Ovary (tissue), 7 donors: ENCODE measurements at regions not wholly inside any gene's neighbourhood (a gene's known extent, or its start where the extent isn't known, plus 50 kb on each side); places are given as distances from the start of the nearest gene placed in this dataset.

Source experiments
- DNase-seq, 5 donors: peaks; one replicate each; pipeline ENCODE4 v3.0.0-alpha.2; 2019 to 2020
- H3K27ac ChIP-seq, 2 donors: fragments of 200-600 bp; one replicate each; pipeline versions ENCODE4 v1.5.1 to v1.8.0; 2019 to 2022
- H3K27me3 ChIP-seq: fragments of 200-600 bp; one replicate; pipeline ENCODE4 v1.8.0; 2022
- H3K36me3 ChIP-seq: fragments of 200-600 bp; sonication (generic); one replicate; pipeline ENCODE4 v1.5.1; 2019
- H3K4me1 ChIP-seq: one replicate; pipeline ENCODE4 v1.8.1; 2013; ENCODE audit warnings: mild to moderate bottlenecking, moderate library complexity; ENCODE audit not compliant: insufficient read depth
- H3K4me3 ChIP-seq: fragments of 200-600 bp; sonication (generic); one replicate; pipeline ENCODE4 v1.5.1; 2017
- H3K9me3 ChIP-seq, 2 donors: fragments of 200-600 bp in 1 of 2; sonication (generic) in 1 of 2; one replicate each; pipeline versions ENCODE4 v1.5.1 to v1.8.1; 2013 to 2019; ENCODE audit warnings: mild to moderate bottlenecking in 1 of 2, moderate library complexity in 1 of 2
- EP300 ChIP-seq: sonication (generic); formaldehyde crosslinking; IDR thresholded peaks from one replicate; pipeline ENCODE4 v1.6.1; 2017; ENCODE audit warnings: antibody characterized with exemption
- POLR2A ChIP-seq: fragments of 450-650 bp; IDR thresholded peaks from one replicate; pipeline ENCODE4 v1.6.1; 2017; ENCODE audit warnings: antibody characterized with exemption, mild to moderate bottlenecking, moderate library complexity
- WGBS, 3 donors: extraction: QIAGEN DNeasy Blood & Tissue Kit in 1 of 3; methylation state at CpG; one replicate each; pipeline versions ENCODE4 v1.1.5 to v1.1.7; 2013 to 2017; 5-methylcytosine and 5-hydroxymethylcytosine counted together
- intact Hi-C, 4 donors: fragments of 100-400 bp; cut with DNase I; formaldehyde crosslinking; loops; one replicate each; pipeline versions ENCODE4 v1.11.0 to v1.15.1; 2022 to 2023
- TF ChIP-seq, protein P1 (sequence below), 3 donors: fragments of 450-650 bp in 2 of 3; fragments of 200-600 bp in 1 of 3; IDR thresholded peaks; one replicate each; pipeline versions ENCODE4 v1.5.1 to v1.8.0; 2016 to 2022; ENCODE audit warnings: antibody characterized with exemption in 3 of 3, mild to moderate bottlenecking in 1 of 3
- donor health status: DM: no; HTN: no; CAD: no; lungs with moderate emphysema.
- donor health status: DM: no; HTN: no; CAD: no.
- donor health status: Bipolar disorder and iron deficiency.
- donor health status: DM: no; HTN: no; CAD: no.
- donor health status: DM: yes; HTN: yes; CAD: no.

DNA sequence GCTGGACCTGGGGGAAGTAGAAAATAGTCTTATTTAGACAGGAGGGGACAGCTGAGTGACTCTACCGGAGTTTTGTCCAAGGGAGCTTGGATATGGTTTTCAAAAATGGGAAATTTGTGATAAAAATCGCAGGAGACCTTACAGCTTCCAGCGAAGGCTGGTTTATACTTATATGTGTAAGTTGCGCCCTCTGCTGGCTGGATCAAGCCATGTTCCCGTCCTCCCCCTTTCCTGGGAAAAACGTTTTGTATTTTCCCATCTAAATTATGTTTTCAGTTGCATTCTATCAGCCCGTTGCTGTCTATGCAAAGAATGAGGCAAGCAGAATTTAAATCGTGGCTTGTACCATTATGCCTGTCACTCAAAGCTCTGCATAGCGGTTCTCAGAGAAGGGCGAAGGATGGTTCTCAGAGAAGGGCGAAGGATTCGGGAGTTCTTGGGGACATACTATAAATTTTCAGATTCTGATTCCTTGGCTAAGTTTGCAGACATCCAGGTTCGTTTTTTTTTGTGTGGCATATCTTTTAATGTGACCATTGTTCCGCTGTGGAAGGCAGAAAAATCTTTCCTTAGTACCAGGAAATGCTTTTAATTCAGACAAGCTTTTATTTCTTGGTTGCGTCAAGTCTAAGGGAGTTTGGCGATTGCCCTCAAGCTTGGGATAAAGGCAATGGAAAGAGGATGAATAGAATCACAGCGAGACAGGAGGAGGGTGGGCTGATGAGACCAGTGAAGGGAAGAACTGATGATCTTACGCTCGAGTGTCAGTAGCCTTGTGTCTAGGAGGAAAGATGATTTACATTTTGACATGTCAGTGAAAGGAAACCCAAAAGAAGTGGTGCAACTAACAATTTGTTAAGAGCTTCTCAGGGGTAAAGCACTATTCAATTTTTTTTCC, 128.5 kb upstream of the ARX start:
- Histone ChIP-seq H3K4me1 (no peaks in the 10 kb centered on the region), H3K9me3 (no peaks in the 10 kb centered on the region), H3K36me3 (no peaks in the 10 kb centered on the region), H3K27me3 (no peaks in the 10 kb centered on the region), H3K4me3 (no peak overlapping the region), H3K27ac (no peak overlapping the region)
- intact Hi-C loops: loop anchor here (5.0 to 10.0 kb wide), 3 partner anchors 122 to 389 kb away; no protein-coding TSS in a partner anchor
- TF ChIP-seq, protein P1, sequence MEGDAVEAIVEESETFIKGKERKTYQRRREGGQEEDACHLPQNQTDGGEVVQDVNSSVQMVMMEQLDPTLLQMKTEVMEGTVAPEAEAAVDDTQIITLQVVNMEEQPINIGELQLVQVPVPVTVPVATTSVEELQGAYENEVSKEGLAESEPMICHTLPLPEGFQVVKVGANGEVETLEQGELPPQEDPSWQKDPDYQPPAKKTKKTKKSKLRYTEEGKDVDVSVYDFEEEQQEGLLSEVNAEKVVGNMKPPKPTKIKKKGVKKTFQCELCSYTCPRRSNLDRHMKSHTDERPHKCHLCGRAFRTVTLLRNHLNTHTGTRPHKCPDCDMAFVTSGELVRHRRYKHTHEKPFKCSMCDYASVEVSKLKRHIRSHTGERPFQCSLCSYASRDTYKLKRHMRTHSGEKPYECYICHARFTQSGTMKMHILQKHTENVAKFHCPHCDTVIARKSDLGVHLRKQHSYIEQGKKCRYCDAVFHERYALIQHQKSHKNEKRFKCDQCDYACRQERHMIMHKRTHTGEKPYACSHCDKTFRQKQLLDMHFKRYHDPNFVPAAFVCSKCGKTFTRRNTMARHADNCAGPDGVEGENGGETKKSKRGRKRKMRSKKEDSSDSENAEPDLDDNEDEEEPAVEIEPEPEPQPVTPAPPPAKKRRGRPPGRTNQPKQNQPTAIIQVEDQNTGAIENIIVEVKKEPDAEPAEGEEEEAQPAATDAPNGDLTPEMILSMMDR (IDR thresholded peaks at IDR 0.05): peak; percentile 53 to 59 (median 58)
- TF ChIP-seq POLR2A: no peak
- 14 to 22% (median 18%) methylated on average over 19 of the region's 19 CpGs for WGBS, 3 donors
- DNase-seq: peak; percentile 55 to 79 (median 77)

DNA sequence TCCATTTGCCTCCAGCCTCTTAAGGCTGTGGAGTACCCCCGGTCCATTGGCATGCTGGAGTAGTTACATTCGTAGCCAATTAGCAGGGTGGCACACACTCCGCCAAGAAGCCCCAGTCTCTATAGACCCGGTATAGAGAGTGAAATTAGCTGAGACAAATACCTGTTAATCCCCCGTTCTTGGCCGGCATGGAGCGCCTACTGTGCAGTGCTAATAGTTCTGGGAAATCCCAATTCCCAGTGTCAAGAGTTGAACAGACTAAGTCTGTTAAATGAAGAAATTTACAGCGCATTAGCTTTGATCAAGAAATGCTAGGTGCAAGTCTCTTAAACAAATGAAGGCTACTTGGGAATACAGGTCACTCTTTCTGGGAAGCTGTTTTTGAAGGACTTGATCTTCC, 127.8 kb upstream of the ARX start:
- H3K36me3 ChIP-seq: no peaks in the 10 kb centered on the region
- no peak overlapping the region for H3K27ac ChIP-seq
- intact Hi-C loops: loop anchor here (5.0 to 10.0 kb wide), 3 partner anchors 121 to 389 kb away; no protein-coding TSS in a partner anchor
- no peaks in the 10 kb centered on the region for H3K27me3 ChIP-seq
- TF ChIP-seq, protein P1 (IDR thresholded peaks at IDR 0.05): no peak
- TF ChIP-seq POLR2A (no peak), EP300 (no peak)
- DNase-seq: no peak
- no peaks in the 10 kb centered on the region for H3K4me1 ChIP-seq
- no peaks in the 10 kb centered on the region for H3K9me3 ChIP-seq
- H3K4me3 ChIP-seq: no peak overlapping the region
- 69 to 74% (median 69%) methylated on average over 8 of the region's 8 CpGs for WGBS, 3 donors

DNA sequence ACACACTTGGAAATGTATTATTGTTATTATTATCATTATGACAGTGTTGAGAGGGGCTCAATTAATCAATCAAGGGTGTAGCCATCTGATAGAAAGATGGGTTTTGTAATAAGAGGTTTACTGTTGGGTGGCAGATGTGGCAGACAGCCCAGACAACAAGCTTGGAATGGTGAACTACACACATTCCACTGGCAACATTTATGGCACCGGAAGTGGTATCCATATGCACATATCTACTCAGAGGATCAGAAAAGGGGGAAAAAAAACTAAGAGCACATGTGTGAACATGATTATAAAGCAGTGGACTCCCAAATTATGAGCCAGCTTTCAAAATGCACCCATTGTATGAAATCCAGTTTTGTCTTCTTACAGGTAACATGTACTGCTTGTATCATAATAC, 125.9 kb upstream of the ARX start:
- no peak overlapping the region for H3K27ac ChIP-seq
- 66 to 73% (median 67%) methylated on average over 1 of the region's 1 CpG for WGBS, 3 donors
- no peaks in the 10 kb centered on the region for H3K36me3 ChIP-seq
- no peaks in the 10 kb centered on the region for H3K9me3 ChIP-seq
- DNase-seq: no peak
- TF ChIP-seq, protein P1 (IDR thresholded peaks at IDR 0.05): no peak
- TF ChIP-seq POLR2A: no peak
- no peak for TF ChIP-seq EP300
- H3K4me3 ChIP-seq: no peak overlapping the region
- intact Hi-C loops: loop anchor here (5.0 to 10.0 kb wide), 3 partner anchors 119 to 387 kb away; no protein-coding TSS in a partner anchor
- no peaks in the 10 kb centered on the region for H3K4me1 ChIP-seq
- H3K27me3 ChIP-seq: no peaks in the 10 kb centered on the region

DNA sequence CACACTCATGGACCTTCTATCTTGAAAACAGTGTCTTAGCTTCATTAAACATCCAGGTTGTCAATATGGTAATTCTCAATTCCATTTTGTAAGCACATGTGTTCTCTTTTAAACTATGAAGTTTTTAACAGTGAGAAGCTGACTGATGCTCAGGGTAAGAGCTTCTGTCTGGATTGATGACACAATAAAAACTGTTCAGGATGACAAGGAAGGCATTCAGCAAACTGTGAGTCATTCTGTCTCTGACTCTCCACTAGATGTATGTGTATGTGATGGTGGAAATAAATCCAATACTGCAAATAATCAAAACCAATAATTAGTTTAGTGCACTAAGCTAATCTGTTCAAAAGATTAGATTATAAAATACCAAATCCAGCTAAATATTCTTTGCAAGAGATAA, 115.3 kb upstream of the ARX start:
- Histone ChIP-seq H3K36me3 (no peaks in the 10 kb centered on the region), H3K4me1 (peaks cover 1% of the 10 kb centered on the region), H3K9me3 (no peaks in the 10 kb centered on the region), H3K27me3 (no peaks in the 10 kb centered on the region), H3K4me3 (no peak overlapping the region), H3K27ac (no peak overlapping the region)
- intact Hi-C loops: no loop called here
- TF ChIP-seq EP300: no peak
- TF ChIP-seq, protein P1 (IDR thresholded peaks at IDR 0.05): no peak
- TF ChIP-seq POLR2A: no peak
- no peak for DNase-seq
